Esophagus squamous epithelium (tissue), 4 donors: ENCODE measurements at regions not wholly inside any gene's neighbourhood (a gene's known extent, or its start where the extent isn't known, plus 50 kb on each side); places are given as distances from the start of the nearest gene placed in this dataset.

Experiments used
- POLR2A ChIP-seq, 4 donors: fragments of 450-650 bp; IDR thresholded peaks; one replicate each; pipeline ENCODE4 v1.6.1; 2017; ENCODE audit warnings: antibody characterized with exemption in 4 of 4, mild to moderate bottlenecking in 4 of 4, moderate library complexity in 3 of 4
- TF ChIP-seq, protein P1 (sequence below), 6 experiments: fragments of 450-650 bp in 4 of 6; fragments of 200-600 bp in 2 of 6; sonication (generic) in 2 of 6; IDR thresholded peaks; one replicate each; pipeline ENCODE4 v1.5.1; 2016 to 2019; ENCODE audit warnings: antibody characterized with exemption in 6 of 6, mild to moderate bottlenecking in 4 of 6, moderate library complexity in 4 of 6

DNA sequence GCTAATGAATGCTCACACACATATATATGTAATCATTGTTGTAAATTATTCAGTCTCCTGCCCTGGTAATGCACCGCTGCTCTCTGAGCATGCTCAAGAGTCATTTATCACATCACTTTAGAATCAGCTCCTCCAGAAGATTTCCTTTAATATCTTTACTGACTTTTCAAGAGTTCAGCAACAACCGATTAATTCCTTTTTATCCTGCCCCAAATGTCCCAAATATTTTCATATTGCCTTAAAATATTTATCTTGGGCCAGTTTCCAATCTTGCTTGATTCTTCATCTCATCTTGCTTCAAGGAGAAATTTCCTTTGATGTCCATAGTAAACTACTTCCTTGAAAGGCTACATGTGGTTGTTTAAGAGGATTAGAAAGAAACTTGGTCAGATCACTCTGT, 132.5 kb downstream of the NHLRC3 start:
- TF ChIP-seq, protein P1, sequence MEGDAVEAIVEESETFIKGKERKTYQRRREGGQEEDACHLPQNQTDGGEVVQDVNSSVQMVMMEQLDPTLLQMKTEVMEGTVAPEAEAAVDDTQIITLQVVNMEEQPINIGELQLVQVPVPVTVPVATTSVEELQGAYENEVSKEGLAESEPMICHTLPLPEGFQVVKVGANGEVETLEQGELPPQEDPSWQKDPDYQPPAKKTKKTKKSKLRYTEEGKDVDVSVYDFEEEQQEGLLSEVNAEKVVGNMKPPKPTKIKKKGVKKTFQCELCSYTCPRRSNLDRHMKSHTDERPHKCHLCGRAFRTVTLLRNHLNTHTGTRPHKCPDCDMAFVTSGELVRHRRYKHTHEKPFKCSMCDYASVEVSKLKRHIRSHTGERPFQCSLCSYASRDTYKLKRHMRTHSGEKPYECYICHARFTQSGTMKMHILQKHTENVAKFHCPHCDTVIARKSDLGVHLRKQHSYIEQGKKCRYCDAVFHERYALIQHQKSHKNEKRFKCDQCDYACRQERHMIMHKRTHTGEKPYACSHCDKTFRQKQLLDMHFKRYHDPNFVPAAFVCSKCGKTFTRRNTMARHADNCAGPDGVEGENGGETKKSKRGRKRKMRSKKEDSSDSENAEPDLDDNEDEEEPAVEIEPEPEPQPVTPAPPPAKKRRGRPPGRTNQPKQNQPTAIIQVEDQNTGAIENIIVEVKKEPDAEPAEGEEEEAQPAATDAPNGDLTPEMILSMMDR (IDR thresholded peaks at IDR 0.05): no peak
- TF ChIP-seq POLR2A (IDR thresholded peaks at IDR 0.05): no peak
